ENCODE measurements at regions not wholly inside any gene's neighbourhood (a gene's known extent, or its start where the extent isn't known, plus 50 kb on each side); places are given as distances from the start of the nearest gene placed in this dataset.

DNA sequence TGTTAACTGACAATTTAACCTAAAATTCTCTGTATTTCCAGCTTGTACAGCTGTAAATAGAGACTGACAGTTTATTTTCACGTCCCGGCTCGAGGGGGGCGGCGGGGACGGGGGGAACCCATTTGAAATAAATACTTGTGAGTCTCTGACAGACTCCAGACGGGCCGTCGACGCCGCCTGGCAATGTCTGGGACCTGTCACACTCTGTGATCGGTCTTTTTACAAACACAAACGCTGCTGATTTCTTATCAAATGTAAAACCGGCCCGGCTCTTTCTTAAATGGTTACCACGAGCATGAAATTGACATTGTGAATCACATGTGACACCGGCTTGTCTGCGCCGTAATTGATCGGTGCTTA lies 57.0 kb downstream of the UNCX start:
- Histone ChIP-seq H3K4me3 (no peak overlapping the region), H3K4me1 (peaks cover 0 to 5% (median 0%) of the 10 kb centered on the region in 4 donors), H3K36me3 (no peaks in the 10 kb centered on the region), H3K27me3 (no peaks in the 10 kb centered on the region), H3K9me3 (no peaks in the 10 kb centered on the region), H3K27ac (no peak overlapping the region)
- WGBS (ENCODE audit: insufficient coverage, low coverage, low lambda C conversion rate, missing lambda C conversion rate): 7% methylated on average over 16 of the region's 20 CpGs
- ATAC-seq: no peak
- TF ChIP-seq, protein P1, sequence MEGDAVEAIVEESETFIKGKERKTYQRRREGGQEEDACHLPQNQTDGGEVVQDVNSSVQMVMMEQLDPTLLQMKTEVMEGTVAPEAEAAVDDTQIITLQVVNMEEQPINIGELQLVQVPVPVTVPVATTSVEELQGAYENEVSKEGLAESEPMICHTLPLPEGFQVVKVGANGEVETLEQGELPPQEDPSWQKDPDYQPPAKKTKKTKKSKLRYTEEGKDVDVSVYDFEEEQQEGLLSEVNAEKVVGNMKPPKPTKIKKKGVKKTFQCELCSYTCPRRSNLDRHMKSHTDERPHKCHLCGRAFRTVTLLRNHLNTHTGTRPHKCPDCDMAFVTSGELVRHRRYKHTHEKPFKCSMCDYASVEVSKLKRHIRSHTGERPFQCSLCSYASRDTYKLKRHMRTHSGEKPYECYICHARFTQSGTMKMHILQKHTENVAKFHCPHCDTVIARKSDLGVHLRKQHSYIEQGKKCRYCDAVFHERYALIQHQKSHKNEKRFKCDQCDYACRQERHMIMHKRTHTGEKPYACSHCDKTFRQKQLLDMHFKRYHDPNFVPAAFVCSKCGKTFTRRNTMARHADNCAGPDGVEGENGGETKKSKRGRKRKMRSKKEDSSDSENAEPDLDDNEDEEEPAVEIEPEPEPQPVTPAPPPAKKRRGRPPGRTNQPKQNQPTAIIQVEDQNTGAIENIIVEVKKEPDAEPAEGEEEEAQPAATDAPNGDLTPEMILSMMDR (IDR thresholded peaks at IDR 0.05): no peak
- TF ChIP-seq POLR2A (IDR thresholded peaks at IDR 0.05): no peak
- DNase-seq: peak in 1 of 3 donors; percentile 27
- intact Hi-C loops (cut with DNase I): no loop called here

DNA sequence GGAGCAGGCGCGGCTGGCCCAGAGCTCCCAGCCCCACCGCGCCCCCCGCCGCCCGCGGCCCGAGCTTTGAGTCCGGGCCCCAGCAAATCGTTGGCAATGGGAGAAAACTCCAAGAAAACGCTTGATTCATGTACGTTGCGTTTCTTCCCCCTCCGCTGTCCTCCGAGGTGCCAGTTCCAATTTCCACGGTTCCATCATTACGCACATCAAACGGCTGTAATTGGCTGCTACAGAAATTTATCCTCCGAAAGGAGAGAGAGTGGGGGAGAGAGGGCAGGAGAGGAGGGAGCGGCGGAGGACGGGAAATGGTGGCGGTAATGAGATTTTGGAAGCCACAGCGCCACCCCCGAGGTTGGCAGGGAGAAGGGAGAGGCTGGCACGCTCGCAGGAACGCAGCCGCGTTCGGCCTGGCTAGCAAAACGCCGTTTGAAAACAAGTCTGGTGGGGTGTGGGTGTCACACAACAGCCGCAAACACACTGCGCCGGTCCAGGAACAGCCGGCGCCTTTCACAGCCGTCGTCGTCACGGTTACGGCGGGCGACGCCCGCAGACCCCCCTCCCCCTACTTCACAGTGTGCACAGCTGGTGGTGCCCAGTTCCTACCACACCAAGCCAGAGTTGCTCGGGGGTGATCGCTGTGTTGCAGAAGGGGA lies 57.5 kb downstream of the UNCX start:
- H3K9me3 ChIP-seq: no peaks in the 10 kb centered on the region
- ATAC-seq (peak in 3 of 4 donors; percentile 43 to 53 (median 44)), DNase-seq (peak in 2 of 3 donors; percentile 19 to 48)
- H3K4me3 ChIP-seq: no peak overlapping the region
- intact Hi-C loops (cut with DNase I): no loop called here
- 3% methylated on average over 25 of the region's 50 CpGs for WGBS (ENCODE audit: insufficient coverage, low coverage, low lambda C conversion rate, missing lambda C conversion rate)
- no peaks in the 10 kb centered on the region for H3K27me3 ChIP-seq
- TF ChIP-seq POLR2A (IDR thresholded peaks at IDR 0.05): no peak
- TF ChIP-seq, protein P1 (IDR thresholded peaks at IDR 0.05): no peak
- peaks cover 0 to 5% (median 0%) of the 10 kb centered on the region in 4 donors for H3K4me1 ChIP-seq
- H3K36me3 ChIP-seq: no peaks in the 10 kb centered on the region
- no peak overlapping the region for H3K27ac ChIP-seq

DNA sequence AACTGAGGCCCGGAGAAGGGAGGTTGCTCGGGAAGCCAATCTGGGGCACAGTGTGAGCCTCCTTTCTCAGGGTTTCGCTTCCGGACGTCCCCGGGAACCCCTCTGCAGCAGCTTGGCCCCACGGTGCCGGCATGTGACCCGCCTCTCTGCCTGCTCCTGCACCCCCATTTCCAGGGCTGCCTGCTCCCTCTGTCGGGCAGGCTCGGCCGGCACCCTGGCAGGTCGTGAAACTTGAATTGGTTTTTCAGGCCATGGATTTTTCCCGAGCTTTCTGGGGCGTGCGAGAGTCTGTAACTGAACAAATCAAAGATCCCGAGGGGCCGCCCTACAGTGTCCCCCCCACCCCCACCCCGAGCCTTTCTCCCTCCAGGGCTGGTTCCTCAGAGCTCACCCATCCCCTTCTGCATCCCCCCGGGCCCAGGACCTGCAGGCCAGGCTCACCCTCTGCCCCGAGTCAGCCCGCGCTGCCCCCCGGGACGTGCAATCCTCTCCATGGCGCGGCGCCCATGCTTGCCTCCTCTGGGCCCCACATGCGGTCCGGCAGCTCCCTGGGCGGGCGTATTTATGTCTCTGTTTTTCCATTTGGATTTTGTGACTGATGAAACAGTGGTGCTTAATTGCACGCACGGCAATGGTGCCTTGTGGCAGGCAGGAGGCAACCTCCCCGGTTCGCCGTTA lies 58.1 kb downstream of the UNCX start:
- Histone ChIP-seq H3K36me3 (no peaks in the 10 kb centered on the region), H3K27me3 (no peaks in the 10 kb centered on the region), H3K27ac (no peak overlapping the region), H3K9me3 (no peaks in the 10 kb centered on the region), H3K4me1 (peaks cover 0 to 5% (median 0%) of the 10 kb centered on the region in 4 donors), H3K4me3 (no peak overlapping the region)
- intact Hi-C loops (cut with DNase I): no loop called here
- DNase-seq: peak in 2 of 3 donors; percentile 14 to 47
- no peak for ATAC-seq
- 42% methylated on average over 16 of the region's 37 CpGs for WGBS (ENCODE audit: insufficient coverage, low coverage, low lambda C conversion rate, missing lambda C conversion rate)
- TF ChIP-seq, protein P1 (IDR thresholded peaks at IDR 0.05): no peak
- no peak for TF ChIP-seq POLR2A (IDR thresholded peaks at IDR 0.05)

DNA sequence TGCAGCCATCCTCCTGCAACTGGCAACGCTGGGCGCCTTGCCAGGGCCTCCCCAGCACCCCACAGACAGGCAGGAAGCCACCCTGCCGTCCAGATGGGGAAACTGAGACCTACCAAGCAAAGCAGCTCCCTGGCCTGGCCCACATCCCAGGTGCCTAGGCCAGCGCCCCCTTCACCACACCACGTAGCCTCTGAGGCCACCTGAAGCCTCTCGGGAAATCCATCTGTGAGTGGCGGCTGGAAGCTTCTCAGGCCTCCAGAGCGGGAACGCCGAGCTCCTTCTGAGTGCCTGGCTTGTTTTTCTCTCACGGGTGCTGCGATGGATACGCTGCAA lies 58.7 kb downstream of the UNCX start:
- Histone ChIP-seq H3K4me3 (no peak overlapping the region), H3K9me3 (no peaks in the 10 kb centered on the region), H3K4me1 (peaks cover 0 to 5% (median 0%) of the 10 kb centered on the region in 4 donors), H3K36me3 (no peaks in the 10 kb centered on the region), H3K27ac (no peak overlapping the region), H3K27me3 (no peaks in the 10 kb centered on the region)
- peak in 2 of 3 donors; percentile 12 to 48 for DNase-seq
- 54% methylated on average over 4 of the region's 13 CpGs for WGBS (ENCODE audit: insufficient coverage, low coverage, low lambda C conversion rate, missing lambda C conversion rate)
- intact Hi-C loops (cut with DNase I): no loop called here
- no peak for TF ChIP-seq POLR2A (IDR thresholded peaks at IDR 0.05)
- TF ChIP-seq, protein P1 (IDR thresholded peaks at IDR 0.05): no peak
- ATAC-seq: no peak

Measured in right lobe of liver (tissue), 6 donors.